Stimulated activated CD4-positive, alpha-beta T cell treated with anti-CD3 and anti-CD28 coated beads, TNF-alpha, amount 100 ng/mL, for 4 hours (primary cell): ENCODE measurements at regions not wholly inside any gene's neighbourhood (a gene's known extent, or its start where the extent isn't known, plus 50 kb on each side); places are given as distances from the start of the nearest gene placed in this dataset.

ENCODE experiments used
- DNase-seq, 3 experiments: peaks; one replicate each; pipeline ENCODE4 v3.0.0-alpha.2; 2020; ENCODE audit warnings: low read depth in 3 of 3

GRCh38 chr18:78113136-78113939 is 863.7 kb downstream of the GALR1 start:
- DNase-seq, result no peak

GRCh38 chr18:78113940-78114251 is 864.2 kb downstream of the GALR1 start:
- DNase-seq, result no peak

GRCh38 chr18:78115896-78116561 is 863.6 kb upstream of the SALL3 start:
- DNase-seq, result no peak

GRCh38 chr18:78123144-78123909 is 856.3 kb upstream of the SALL3 start:
- no peak for DNase-seq

- DNase-seq, result no peak
Measured at GRCh38 chr18:78123926-78124797, 855.5 kb upstream of the SALL3 start.

GRCh38 chr18:78125206-78125896 is 854.3 kb upstream of the SALL3 start:
- DNase-seq, result no peak

- no peak for DNase-seq
Measured at GRCh38 chr18:78126106-78126505, 853.5 kb upstream of the SALL3 start.

GRCh38 chr18:78126536-78126935 is 853.1 kb upstream of the SALL3 start:
- DNase-seq, result no peak

- no peak for DNase-seq
Measured at GRCh38 chr18:78127041-78127440, 852.6 kb upstream of the SALL3 start.

- no peak for DNase-seq
Measured at GRCh38 chr18:78128004-78128403, 851.6 kb upstream of the SALL3 start.

- no peak for DNase-seq
Measured at GRCh38 chr18:78129260-78129659, 850.4 kb upstream of the SALL3 start.

- no peak for DNase-seq
Measured at GRCh38 chr18:78130232-78131195, 849.1 kb upstream of the SALL3 start.

- no peak for DNase-seq
Measured at GRCh38 chr18:78133729-78134128, 845.9 kb upstream of the SALL3 start.

GRCh38 chr18:78136986-78137385 is 842.6 kb upstream of the SALL3 start:
- no peak for DNase-seq

GRCh38 chr18:78138983-78139496 is 840.6 kb upstream of the SALL3 start:
- no peak for DNase-seq

- no peak for DNase-seq
Measured at GRCh38 chr18:78140294-78140693, 839.3 kb upstream of the SALL3 start.

GRCh38 chr18:78144669-78145068 is 834.9 kb upstream of the SALL3 start:
- no peak for DNase-seq

- no peak for DNase-seq
Measured at GRCh38 chr18:78145096-78145495, 834.5 kb upstream of the SALL3 start.

- no peak for DNase-seq
Measured at GRCh38 chr18:78146136-78147085, 833.2 kb upstream of the SALL3 start.
